GM12873 (cell line): ENCODE measurements at regions not wholly inside any gene's neighbourhood (a gene's known extent, or its start where the extent isn't known, plus 50 kb on each side); places are given as distances from the start of the nearest gene placed in this dataset.

Experiments used
- CTCF ChIP-seq: IDR thresholded peaks from 2 replicates; pipeline ENCODE4 v1.5.1; 2012; ENCODE audit warnings: low read depth, mild to moderate bottlenecking, moderate library complexity, low read length, control low read depth; ENCODE audit not compliant: insufficient read depth; ENCODE audit errors: missing control alignments

GRCh38 chr2:71864085-71864484, 283.6 kb downstream of the CYP26B1 start:
- TF ChIP-seq CTCF: no peak

GRCh38 chr2:71863396-71863795, 284.3 kb downstream of the CYP26B1 start:
- no peak for TF ChIP-seq CTCF

- no peak for TF ChIP-seq CTCF
Measured at GRCh38 chr2:71862921-71863320, 284.7 kb downstream of the CYP26B1 start.

GRCh38 chr2:71861186-71862160, 286.2 kb downstream of the CYP26B1 start:
- TF ChIP-seq CTCF: no peak

- no peak for TF ChIP-seq CTCF
Measured at GRCh38 chr2:71860381-71860926, 287.2 kb downstream of the CYP26B1 start.

DNA sequence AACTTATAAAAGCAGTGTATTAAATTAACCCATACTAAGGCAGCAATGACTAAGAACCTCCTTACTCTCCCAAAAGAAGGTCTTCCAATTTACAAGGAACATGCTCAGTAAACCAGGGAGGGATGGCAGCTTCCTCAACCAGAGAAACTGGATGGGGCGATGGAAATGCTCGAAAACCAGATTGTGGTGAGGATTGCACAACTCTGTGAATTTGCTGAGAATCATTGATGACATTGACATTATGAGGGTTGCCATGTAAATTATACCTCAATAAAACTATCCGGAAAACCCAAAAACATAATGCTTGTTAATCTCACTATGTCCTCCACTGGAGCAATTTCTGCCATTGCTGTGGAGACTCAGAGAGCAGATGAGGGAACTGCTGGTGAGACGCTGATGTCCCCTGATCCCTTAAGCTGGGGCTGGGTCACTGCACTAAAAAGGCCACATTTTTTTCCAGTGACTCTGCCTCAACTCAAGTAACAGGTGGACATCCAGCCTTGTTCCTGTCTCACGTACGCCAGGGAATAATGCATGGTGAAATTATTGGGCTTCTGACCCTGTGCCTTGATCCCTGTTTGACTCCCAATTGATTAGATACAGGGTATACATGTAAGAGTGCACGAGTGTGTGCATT, 288.3 kb downstream of the CYP26B1 start:
- TF ChIP-seq CTCF: no peak

GRCh38 chr2:71858071-71858470, 289.6 kb downstream of the CYP26B1 start:
- TF ChIP-seq CTCF: no peak
